ENCODE measurements at regions not wholly inside any gene's neighbourhood (a gene's known extent, or its start where the extent isn't known, plus 50 kb on each side); places are given as distances from the start of the nearest gene placed in this dataset.

DNA sequence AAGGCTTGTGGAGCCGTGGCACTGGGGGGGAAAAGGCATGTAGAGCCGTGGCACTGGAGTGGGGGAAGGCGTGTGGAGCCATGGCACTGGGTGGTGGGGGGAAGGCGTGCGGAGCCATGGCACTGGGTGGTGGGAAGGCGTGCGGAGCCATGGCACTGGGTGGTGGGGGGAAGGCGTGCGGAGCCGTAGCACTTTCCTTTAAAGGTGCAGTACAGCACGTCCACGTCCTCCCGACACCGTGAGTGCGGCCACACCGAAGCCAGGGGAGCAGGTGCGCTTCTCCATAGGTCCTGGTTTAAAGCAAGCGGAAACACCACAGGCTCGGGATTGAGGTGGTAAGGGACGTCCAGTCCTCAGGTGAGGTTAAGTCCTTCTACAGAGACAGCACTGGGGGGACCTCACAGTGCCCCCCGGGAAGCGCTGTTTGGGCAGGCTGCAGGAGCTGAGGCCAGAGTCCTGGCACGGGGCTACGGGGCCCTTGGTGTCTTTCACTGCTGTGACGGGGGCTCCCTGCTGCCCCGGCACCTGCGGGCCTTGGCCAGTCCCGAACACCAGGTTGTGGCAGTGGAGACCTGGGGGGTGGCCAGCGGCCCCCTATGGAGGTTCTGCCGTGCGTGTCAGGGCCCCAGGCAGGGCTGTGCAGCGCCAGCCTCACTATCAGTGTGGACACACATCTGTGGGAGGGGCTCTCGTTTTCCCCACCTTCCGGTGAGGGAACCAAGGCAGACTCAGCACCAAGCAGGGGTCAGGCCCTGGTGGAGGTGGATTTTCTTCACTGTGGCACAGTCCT lies 93.0 kb upstream of the CTDP1 start:
- TF ChIP-seq POLR2AphosphoS5 (IDR thresholded peaks at IDR 0.05; ENCODE audit: low read depth, low read length) = no peak
- no peak for TF ChIP-seq POLR2A (IDR thresholded peaks at IDR 0.05; ENCODE audit: low read depth, low read length)
- TF ChIP-seq TAF1 (IDR thresholded peaks at IDR 0.05; ENCODE audit: low read depth, low read length) = no peak
- TF ChIP-seq SPI1 (IDR thresholded peaks at IDR 0.05; ENCODE audit: low read depth, low read length) = no peak
